Nephron progenitor cell (in vitro differentiated cells): ENCODE measurements at regions not wholly inside any gene's neighbourhood (a gene's known extent, or its start where the extent isn't known, plus 50 kb on each side); places are given as distances from the start of the nearest gene placed in this dataset.

Experiments used
- DNase-seq: peaks from one replicate; pipeline ENCODE4 v3.0.0; 2021
- H3K27ac Mint-ChIP-seq: 2 replicates; pipeline ENCODE4 v1.8.0; 2021; ENCODE audit warnings: mild to moderate bottlenecking, moderate library complexity, mixed read lengths
- H3K27me3 Mint-ChIP-seq: 2 replicates; pipeline ENCODE4 v1.8.0; 2021; ENCODE audit warnings: mild to moderate bottlenecking, low read depth, mixed read lengths; ENCODE audit not compliant: poor library complexity
- H3K36me3 Mint-ChIP-seq: 2 replicates; pipeline ENCODE4 v1.8.0; 2021; ENCODE audit warnings: low read depth, mixed read lengths
- H3K4me1 Mint-ChIP-seq: 2 replicates; pipeline ENCODE4 v1.8.0; 2021; ENCODE audit warnings: mixed read lengths
- H3K4me3 Mint-ChIP-seq: 2 replicates; pipeline ENCODE4 v1.8.0; 2021; ENCODE audit warnings: mild to moderate bottlenecking, moderate library complexity, mixed read lengths
- H3K9me3 Mint-ChIP-seq: 2 replicates; pipeline ENCODE4 v1.8.0; 2021; ENCODE audit warnings: mild to moderate bottlenecking, moderate library complexity, mixed read lengths
- CTCF ChIP-seq: fragments of 200-600 bp; sonication (generic); IDR thresholded peaks from 2 replicates; pipeline ENCODE4 v1.5.0; 2021; ENCODE audit warnings: antibody characterized with exemption

GRCh38 chr16:64008131-64008530 is 1113.7 kb downstream of the CDH11 start:
- H3K4me3 Mint-ChIP-seq = no peak overlapping the region
- H3K36me3 Mint-ChIP-seq = no peaks in the 10 kb centered on the region
- H3K4me1 Mint-ChIP-seq = peaks cover 12% of the 10 kb centered on the region
- H3K27me3 Mint-ChIP-seq = peaks cover 7% of the 10 kb centered on the region
- H3K27ac Mint-ChIP-seq = no peak overlapping the region
- H3K9me3 Mint-ChIP-seq = peaks cover 20% of the 10 kb centered on the region
- TF ChIP-seq CTCF = no peak
- no peak for DNase-seq

DNA sequence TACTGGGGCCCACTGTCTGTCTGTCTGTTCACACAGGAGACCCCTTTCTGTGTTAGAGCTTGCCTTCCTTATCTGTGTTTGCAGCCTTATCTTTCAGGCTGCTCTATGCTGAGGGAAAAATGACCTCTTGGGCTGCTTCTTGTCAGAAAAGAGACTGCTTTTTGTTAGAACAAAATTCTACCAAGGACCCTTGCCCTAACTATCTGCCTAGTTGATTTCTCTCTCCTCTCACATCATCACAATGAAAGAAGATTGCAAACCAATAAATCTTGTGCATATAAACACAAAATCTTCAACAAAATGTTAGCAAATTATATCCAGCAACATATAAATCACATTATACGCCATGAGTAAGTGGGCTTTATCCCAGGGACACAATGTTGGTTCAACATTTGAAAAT is 1117.7 kb downstream of the CDH11 start:
- peaks cover 4% of the 10 kb centered on the region for H3K27me3 Mint-ChIP-seq
- peaks cover 16% of the 10 kb centered on the region for H3K9me3 Mint-ChIP-seq
- H3K36me3 Mint-ChIP-seq = peaks cover 5% of the 10 kb centered on the region
- no peak for TF ChIP-seq CTCF
- H3K4me1 Mint-ChIP-seq = no peaks in the 10 kb centered on the region
- no peak for DNase-seq
- H3K27ac Mint-ChIP-seq = no peak overlapping the region
- no peak overlapping the region for H3K4me3 Mint-ChIP-seq

GRCh38 chr16:63995025-63995424 is 1126.8 kb downstream of the CDH11 start:
- H3K4me1 Mint-ChIP-seq = no peaks in the 10 kb centered on the region
- no peak for TF ChIP-seq CTCF
- DNase-seq = no peak
- peaks cover 9% of the 10 kb centered on the region for H3K9me3 Mint-ChIP-seq
- H3K36me3 Mint-ChIP-seq = peaks cover 5% of the 10 kb centered on the region
- no peak overlapping the region for H3K4me3 Mint-ChIP-seq
- no peak overlapping the region for H3K27ac Mint-ChIP-seq
- H3K27me3 Mint-ChIP-seq = no peaks in the 10 kb centered on the region

DNA sequence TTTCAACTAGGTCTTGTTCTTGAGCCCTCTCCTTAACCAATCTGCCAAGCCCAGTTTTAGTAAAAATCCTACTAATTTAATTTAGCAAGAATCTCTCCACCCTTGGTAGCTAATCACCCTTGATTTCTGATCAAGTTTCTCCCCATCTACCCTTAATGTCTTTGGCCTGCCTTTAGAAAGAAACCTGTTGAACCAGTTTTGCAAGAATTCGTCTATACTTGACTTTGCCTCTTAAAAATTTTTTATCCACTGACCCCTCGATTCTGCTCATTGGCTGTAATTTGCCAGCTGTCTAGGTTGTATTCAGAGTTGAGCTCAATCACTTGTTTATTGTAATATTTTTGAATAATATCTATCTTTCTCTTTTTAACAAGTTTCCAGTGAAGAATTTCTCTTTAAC is 1138.5 kb downstream of the CDH11 start:
- TF ChIP-seq CTCF = no peak
- Mint-ChIP-seq H3K36me3 (no peaks in the 10 kb centered on the region), H3K9me3 (no peaks in the 10 kb centered on the region), H3K4me3 (no peak overlapping the region), H3K4me1 (peaks cover 30% of the 10 kb centered on the region), H3K27ac (no peak overlapping the region), H3K27me3 (no peaks in the 10 kb centered on the region)
- no peak for DNase-seq

DNA sequence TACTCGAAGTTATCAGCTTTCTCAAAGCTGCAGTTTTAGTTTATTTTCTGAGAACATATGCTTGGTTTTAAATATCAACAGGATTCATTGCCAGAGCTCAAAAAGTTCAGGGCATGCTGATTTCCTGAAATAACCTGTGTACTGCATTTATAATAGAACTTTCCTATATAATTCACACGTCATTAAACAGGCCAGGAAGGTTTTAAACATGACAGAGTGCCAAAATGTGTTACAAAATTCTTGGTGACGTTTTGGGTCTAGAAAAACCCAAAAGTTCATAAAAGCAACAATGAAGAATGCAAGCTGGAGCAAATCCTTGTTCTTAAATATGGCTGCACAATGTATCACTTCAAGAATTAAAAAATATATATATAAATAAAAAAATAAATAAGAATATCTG is 1139.1 kb downstream of the CDH11 start:
- Mint-ChIP-seq H3K27ac (no peak overlapping the region), H3K27me3 (no peaks in the 10 kb centered on the region), H3K4me3 (no peak overlapping the region), H3K4me1 (peaks cover 30% of the 10 kb centered on the region), H3K9me3 (no peaks in the 10 kb centered on the region), H3K36me3 (no peaks in the 10 kb centered on the region)
- DNase-seq = no peak
- no peak for TF ChIP-seq CTCF

- peaks cover 30% of the 10 kb centered on the region for H3K4me1 Mint-ChIP-seq
- no peak for DNase-seq
Measured at GRCh38 chr16:63982110-63982509, 1139.8 kb downstream of the CDH11 start.

More at GRCh38 chr16:63982110-63982509, 1139.8 kb downstream of the CDH11 start:
- Mint-ChIP-seq H3K27ac (peak overlapping the region; percentile 80), H3K4me3 (no peak overlapping the region), H3K36me3 (no peaks in the 10 kb centered on the region), H3K9me3 (no peaks in the 10 kb centered on the region), H3K27me3 (no peaks in the 10 kb centered on the region)
- TF ChIP-seq CTCF = no peak
